H4 (cell line): ENCODE measurements at regions not wholly inside any gene's neighbourhood (a gene's known extent, or its start where the extent isn't known, plus 50 kb on each side); places are given as distances from the start of the nearest gene placed in this dataset.
A peak's percentile ranks its signal among the peaks of the same experiment; 100 is the strongest.

Experiments
- DNase-seq: peaks from one replicate; pipeline ENCODE4 v3.0.0-alpha.2; 2015; ENCODE audit warnings: low spot score

DNA sequence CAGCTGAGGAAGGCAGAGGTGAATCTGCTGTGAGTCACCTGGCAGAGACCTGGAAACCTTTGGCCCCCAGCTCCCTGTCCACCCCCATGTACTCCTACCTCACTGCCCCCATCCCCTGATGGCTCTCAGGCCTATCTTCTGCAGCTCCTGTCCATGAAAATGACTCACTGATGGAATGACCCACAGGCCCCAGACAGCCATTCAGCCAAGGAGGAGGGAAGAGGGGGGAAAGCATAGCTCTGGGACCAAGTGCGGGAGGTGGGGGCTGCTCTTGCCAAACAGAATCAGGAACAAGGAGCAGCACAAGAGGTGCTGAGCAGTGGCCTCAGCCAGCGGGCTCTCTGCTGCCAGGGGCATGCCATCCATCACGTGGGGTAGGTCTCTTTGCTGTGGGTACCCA lies 111.4 kb upstream of the C1QTNF9B start:
- DNase-seq: no peak

DNA sequence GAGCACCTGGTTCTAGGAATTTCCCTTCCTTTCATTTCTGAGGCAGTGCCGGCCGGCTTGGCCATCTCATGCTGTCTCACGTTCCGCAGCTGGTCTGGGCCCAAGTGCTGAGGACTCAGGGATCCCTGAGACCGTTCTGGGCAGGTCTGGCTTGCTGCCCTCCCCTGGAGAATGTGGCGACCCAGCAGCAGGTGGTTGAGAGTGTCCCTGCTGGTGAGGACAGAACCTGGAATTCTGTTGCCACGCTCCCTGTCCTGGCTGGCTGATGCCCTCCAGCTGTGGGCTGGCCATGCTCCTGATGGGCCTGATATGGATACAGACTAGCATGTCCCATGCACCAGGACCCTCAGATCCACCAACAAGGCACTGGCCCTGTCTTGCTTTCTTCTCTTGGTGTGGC lies 114.0 kb upstream of the C1QTNF9B start:
- DNase-seq: no peak

DNA sequence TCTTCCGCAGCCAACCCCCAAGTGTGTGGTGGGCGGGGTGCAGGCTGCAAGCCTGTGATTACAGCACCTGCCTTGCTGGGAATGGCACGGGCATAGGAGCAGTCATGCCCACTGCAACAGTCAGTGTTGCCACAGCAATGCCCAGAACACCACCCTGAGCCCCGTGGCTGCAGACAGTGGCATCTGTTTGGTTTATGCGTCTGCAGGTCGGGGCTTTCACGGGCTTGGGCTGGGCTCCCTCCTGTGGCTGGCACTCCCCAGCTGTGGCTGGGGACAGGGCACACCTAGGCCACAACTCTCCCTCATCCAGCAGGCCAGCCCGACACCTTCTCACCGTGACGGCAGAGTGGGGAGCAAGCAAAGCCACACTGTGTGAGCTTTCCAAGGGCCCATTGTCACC lies 115.3 kb upstream of the C1QTNF9B start:
- DNase-seq: no peak

DNA sequence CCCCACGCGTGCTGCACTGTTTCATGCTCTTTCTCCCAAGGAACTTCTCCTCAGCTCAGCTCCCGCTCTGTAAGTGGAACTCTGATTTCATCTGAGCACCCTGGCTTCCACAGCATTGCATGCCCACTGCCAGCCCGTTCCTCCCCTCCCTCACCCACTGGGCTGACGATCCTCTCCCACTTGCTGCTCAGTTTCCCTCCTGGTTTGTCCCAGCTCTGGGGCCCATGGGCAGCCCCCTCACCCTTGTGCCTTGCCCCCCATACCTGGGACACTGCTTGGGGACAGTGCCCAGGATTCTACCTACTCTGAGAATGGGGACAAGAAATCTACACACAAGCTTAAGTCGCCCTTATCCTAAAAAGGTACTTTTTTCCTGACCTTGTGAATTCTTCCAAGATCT lies 115.9 kb upstream of the C1QTNF9B start:
- DNase-seq: no peak

- no peak for DNase-seq
Observed at GRCh38 chr13:24016046-24016445, 118.7 kb upstream of the C1QTNF9B start.

DNA sequence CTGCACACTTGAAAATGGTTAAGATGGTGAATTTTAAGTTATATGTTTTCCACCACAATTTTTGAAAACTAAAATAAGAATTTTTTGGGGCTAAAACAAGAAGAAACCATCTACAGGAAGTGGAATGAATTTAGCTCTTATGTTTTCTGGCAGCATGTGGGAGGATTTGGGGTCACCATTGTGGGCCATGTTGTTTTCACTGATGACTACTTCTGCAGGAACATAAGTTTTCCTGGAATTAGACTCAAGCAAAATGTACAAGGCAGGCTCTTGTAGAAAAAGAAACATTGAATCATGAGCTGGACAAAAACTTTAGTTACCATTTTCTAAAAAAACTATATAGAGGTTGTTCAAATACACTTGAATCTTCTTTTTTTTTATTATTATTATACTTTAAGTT lies 125.3 kb upstream of the C1QTNF9B start:
- no peak for DNase-seq

- no peak for DNase-seq
Observed at GRCh38 chr13:24023073-24023472, 125.8 kb upstream of the C1QTNF9B start.

DNA sequence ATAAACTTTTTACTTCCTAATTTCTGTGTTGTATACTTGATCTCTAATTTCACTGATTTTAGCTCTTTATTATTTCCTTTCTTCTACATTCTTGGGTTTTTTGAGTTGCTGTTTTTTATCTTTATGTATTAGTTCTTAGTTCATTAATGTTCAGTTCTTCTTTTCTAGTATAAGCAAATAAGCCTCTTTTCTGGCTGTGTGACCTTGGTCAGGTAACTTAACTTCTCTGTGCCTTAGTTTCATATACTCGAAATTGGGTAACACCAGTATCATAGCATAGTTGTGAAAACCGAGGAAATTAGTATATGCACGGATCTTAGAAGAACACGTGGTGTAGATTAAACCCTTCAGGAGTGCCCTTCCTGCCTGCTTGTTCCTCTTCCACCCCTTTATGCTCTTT lies 130.2 kb upstream of the C1QTNF9B start:
- DNase-seq: no peak

- no peak for DNase-seq
Observed at GRCh38 chr13:24032252-24032651, 128.3 kb upstream of the SPATA13 start.

GRCh38 chr13:24032674-24033073 lies 127.8 kb upstream of the SPATA13 start:
- no peak for DNase-seq

- no peak for DNase-seq
Observed at GRCh38 chr13:24033527-24034302, 126.8 kb upstream of the SPATA13 start.

GRCh38 chr13:24035411-24035810 lies 125.1 kb upstream of the SPATA13 start:
- DNase-seq: no peak

GRCh38 chr13:24036115-24036514 lies 124.4 kb upstream of the SPATA13 start:
- DNase-seq: no peak

DNA sequence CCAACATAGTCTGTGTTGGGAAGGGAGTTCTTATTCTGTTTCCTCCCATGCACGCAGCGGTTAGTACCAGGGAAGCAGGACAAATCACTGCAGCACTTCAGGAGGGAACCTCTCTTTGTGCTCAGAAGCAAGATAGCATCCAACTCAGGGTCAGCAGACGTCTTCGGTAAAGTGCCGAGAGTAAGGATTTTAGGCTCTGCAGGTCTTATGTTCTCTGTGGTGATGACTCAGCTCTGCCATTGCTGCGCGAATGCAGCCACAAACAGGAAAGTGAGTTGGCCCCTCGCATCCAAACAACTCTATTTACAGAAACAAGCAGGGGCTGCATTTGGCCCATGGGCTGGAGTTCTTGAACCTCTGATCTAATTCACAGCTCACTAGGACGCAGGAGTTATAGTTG lies 122.1 kb upstream of the SPATA13 start:
- DNase-seq: peak; percentile 74

DNA sequence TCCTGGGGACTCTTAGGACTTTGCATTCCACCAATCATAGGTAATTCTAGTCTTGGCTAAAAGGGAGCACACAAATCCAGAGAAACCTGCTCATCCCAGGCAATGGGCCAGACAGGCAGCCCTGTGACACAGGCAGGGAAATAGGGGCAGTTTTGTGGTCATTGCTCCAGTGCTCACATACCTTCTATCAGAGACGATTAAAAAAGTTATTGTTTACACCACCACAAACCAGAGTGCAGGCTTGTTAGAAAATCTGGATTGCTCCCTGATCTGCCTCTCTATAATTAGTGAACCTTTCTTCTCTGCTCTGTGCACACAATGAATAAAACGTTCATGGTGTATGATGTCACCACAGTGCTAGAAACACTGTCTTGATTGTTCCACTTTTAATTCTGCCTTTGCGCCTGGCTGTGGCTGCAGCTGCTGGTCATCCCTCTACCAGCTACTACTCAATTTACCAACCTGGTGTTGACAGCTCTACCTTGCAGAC lies 121.6 kb upstream of the SPATA13 start:
- peak; percentile 69 for DNase-seq

DNA sequence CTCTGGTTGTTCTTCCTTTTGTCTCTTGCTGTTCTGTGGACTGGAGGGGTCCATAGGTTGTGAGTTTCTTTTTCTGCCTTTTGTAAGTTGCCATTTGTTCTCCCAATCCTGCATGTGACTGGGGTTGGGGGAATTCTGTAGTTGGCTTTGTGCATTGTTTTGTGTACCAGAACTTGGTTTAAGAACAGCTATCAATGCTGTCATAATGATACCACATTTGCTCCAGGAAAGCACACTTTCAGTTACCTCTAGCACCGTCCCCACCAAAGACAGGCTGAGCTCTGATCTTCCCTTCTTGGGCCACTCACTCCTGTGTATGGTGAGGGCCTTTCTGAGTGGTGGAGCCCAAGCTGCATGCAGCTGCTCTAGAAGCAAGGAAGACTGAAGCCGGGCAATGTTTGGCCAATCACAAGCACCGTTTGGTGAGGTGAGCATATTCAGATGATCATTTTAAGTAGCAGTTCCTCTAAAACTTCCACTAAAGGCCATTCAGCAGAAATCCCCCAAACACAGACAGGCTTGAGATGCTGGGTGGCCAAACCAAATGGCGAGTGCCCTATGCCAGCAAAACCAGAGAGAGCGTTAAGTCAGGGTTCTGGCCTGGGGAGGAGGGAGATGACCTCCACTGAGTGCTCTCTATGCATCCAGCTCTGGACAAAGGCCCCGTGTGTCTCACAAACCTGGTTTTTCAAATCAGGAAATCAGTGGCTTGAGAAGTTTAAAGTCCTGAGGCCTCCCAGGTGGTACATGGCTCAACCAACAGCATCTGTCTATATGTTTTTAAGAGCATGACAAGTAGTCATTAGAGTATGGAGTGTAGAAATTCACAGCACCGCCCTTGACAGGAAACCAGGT lies 120.7 kb upstream of the SPATA13 start:
- DNase-seq: no peak

DNA sequence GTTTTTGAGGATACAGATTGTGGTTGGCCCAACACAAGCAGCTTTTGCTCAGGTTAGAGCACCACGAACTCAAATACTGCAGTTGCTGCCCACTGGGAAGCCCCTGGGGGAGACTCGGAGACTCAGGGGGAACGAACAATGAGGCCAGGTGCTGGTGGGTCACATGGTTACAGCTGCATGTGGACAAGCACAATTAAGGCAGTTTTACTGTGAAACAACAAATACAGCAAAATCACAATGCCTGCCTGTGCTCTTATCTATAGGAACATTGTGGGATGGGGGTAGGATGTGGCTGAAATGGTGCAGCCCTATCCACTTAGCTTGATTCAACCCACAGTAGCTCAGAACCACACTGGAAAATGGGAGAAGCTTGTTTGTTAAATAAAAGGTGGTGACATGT lies 119.7 kb upstream of the SPATA13 start:
- no peak for DNase-seq

DNA sequence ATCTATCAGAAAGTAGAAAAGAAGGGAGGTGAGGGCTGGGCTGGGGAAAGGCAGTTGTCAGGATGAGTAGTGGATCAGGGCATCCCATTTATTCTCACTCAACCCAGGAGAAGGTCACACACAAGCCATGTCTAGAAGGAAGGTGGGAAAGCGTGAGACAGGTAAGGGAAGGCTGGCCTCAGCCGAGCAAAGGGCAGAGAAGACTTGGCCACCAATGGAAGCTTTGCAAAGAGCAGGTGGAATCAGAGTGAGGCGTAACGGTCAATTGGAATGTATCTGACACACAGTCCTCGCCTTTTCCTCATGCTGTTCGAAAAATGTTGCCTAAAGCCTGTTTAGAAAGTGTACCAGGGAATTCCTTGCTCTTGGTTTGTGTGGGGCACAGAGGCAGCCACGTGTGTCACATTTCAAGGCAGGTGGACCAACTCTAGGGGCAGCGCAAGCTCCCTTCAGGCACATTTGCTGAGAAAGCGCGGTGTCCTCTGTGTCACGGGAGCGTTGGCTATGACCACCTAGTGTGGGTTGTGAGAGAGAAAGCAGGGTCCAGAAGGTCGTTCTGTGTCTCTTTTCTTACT lies 118.8 kb upstream of the SPATA13 start:
- no peak for DNase-seq

GRCh38 chr13:24042710-24043440 lies 117.6 kb upstream of the SPATA13 start:
- DNase-seq: no peak

- no peak for DNase-seq
Observed at GRCh38 chr13:24043590-24044350, 116.8 kb upstream of the SPATA13 start.

- DNase-seq: no peak
Observed at GRCh38 chr13:24045597-24045996, 114.9 kb upstream of the SPATA13 start.
